ENCODE measurements at regions not wholly inside any gene's neighbourhood (a gene's known extent, or its start where the extent isn't known, plus 50 kb on each side); places are given as distances from the start of the nearest gene placed in this dataset.

- no peaks in the 10 kb centered on the region for H3K36me3 Mint-ChIP-seq
- no peaks in the 10 kb centered on the region for H3K4me1 Mint-ChIP-seq
- H3K4me3 Mint-ChIP-seq = no peak overlapping the region
- no peak overlapping the region for H3K27ac Mint-ChIP-seq
- no peaks in the 10 kb centered on the region for H3K9me3 Mint-ChIP-seq
- H3K27me3 Mint-ChIP-seq = no peaks in the 10 kb centered on the region
Observed at GRCh38 chr3:154522036-154522602, 92.1 kb upstream of the GPR149 start.

GRCh38 chr3:154517404-154517803, 87.4 kb upstream of the GPR149 start:
- H3K4me1 Mint-ChIP-seq = no peaks in the 10 kb centered on the region
- no peaks in the 10 kb centered on the region for H3K36me3 Mint-ChIP-seq
- H3K27me3 Mint-ChIP-seq = no peaks in the 10 kb centered on the region
- no peak overlapping the region for H3K27ac Mint-ChIP-seq
- H3K9me3 Mint-ChIP-seq = peaks cover 6% of the 10 kb centered on the region
- H3K4me3 Mint-ChIP-seq = no peak overlapping the region

GRCh38 chr3:154515921-154516320, 85.9 kb upstream of the GPR149 start:
- H3K9me3 Mint-ChIP-seq = peaks cover 6% of the 10 kb centered on the region
- no peaks in the 10 kb centered on the region for H3K36me3 Mint-ChIP-seq
- H3K4me3 Mint-ChIP-seq = no peak overlapping the region
- H3K27me3 Mint-ChIP-seq = no peaks in the 10 kb centered on the region
- H3K4me1 Mint-ChIP-seq = no peaks in the 10 kb centered on the region
- no peak overlapping the region for H3K27ac Mint-ChIP-seq

GRCh38 chr3:154510780-154511179, 80.8 kb upstream of the GPR149 start:
- Mint-ChIP-seq H3K4me3 (no peak overlapping the region), H3K36me3 (no peaks in the 10 kb centered on the region), H3K27me3 (no peaks in the 10 kb centered on the region), H3K9me3 (peaks cover 6% of the 10 kb centered on the region), H3K4me1 (no peaks in the 10 kb centered on the region), H3K27ac (no peak overlapping the region)

GRCh38 chr3:154507727-154508126, 77.7 kb upstream of the GPR149 start:
- Mint-ChIP-seq H3K36me3 (no peaks in the 10 kb centered on the region), H3K4me1 (no peaks in the 10 kb centered on the region), H3K27me3 (no peaks in the 10 kb centered on the region), H3K4me3 (no peak overlapping the region), H3K27ac (no peak overlapping the region), H3K9me3 (no peaks in the 10 kb centered on the region)

DNA sequence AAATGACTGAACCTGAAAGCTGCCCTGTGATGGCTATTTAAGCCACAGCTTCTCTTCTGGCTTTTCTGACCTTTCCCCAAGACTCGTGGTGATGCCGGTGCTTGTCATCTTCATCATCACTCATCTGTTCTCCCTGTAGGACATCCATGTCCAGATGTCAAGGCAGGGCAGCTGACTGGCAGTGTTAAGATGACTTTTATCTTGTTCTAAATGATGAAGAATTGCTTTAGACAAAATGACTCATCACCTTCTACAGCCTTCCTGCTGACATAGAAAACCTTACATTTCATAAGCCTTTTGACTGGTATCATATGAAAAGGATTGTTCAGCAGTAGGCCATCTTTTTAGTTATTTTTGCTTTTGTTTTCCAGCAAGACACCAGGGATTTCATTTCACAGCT, 67.0 kb upstream of the GPR149 start:
- H3K4me3 Mint-ChIP-seq = no peak overlapping the region
- no peak overlapping the region for H3K27ac Mint-ChIP-seq
- no peaks in the 10 kb centered on the region for H3K36me3 Mint-ChIP-seq
- H3K27me3 Mint-ChIP-seq = no peaks in the 10 kb centered on the region
- H3K4me1 Mint-ChIP-seq = no peaks in the 10 kb centered on the region
- peaks cover 2% of the 10 kb centered on the region for H3K9me3 Mint-ChIP-seq

DNA sequence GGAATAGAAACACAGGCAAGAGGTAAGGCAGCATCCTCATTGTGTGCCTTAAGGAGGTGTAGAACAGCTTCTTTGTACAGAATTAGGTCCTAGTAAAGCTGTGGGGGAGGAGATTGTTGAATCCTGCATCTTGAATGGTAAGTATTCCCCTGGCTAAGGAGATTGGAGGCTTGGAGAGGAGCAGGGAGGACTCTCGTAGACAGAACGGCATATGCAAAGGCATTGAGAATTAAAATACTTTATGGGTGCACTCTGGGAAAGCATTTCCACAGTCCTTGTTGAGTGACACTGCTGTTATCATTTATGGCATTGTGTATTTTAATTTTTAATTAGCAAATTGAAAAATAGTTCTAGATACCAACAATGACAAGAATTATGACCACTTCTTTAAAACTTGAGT, 66.5 kb upstream of the GPR149 start:
- Mint-ChIP-seq H3K4me1 (no peaks in the 10 kb centered on the region), H3K27me3 (no peaks in the 10 kb centered on the region), H3K36me3 (no peaks in the 10 kb centered on the region), H3K27ac (no peak overlapping the region), H3K9me3 (no peaks in the 10 kb centered on the region), H3K4me3 (no peak overlapping the region)

GRCh38 chr3:154486949-154487348, 57.0 kb upstream of the GPR149 start:
- H3K27ac Mint-ChIP-seq = no peak overlapping the region
- H3K27me3 Mint-ChIP-seq = no peaks in the 10 kb centered on the region

DNA sequence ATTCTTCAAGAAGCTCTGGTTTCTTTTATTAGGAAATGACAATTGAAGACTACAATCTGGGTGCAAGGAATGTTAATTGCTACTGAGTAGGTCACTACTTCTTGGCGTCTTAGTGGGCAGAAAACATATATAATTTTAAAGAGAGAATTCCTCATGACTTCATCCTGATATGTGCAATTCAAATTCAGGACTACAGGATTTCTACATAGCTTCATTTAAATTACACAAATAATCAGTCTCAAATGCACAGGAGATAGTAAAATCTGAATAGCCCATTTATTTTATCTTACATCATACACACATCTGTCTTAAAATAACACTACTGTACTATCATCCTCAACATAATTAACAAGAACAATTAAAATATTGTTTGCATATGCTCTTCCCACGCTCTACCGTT, 52.5 kb upstream of the GPR149 start:
- Mint-ChIP-seq H3K4me3 (no peak overlapping the region), H3K27me3 (no peaks in the 10 kb centered on the region), H3K36me3 (no peaks in the 10 kb centered on the region), H3K9me3 (no peaks in the 10 kb centered on the region), H3K4me1 (no peaks in the 10 kb centered on the region), H3K27ac (no peak overlapping the region)

More at GRCh38 chr3:154486949-154487348, 57.0 kb upstream of the GPR149 start:
- Mint-ChIP-seq H3K9me3 (no peaks in the 10 kb centered on the region), H3K4me3 (no peak overlapping the region), H3K36me3 (no peaks in the 10 kb centered on the region), H3K4me1 (no peaks in the 10 kb centered on the region)

- no peaks in the 10 kb centered on the region for H3K4me1 Mint-ChIP-seq
- H3K27ac Mint-ChIP-seq = no peak overlapping the region
- H3K4me3 Mint-ChIP-seq = no peak overlapping the region
- no peaks in the 10 kb centered on the region for H3K27me3 Mint-ChIP-seq
- H3K36me3 Mint-ChIP-seq = no peaks in the 10 kb centered on the region
- H3K9me3 Mint-ChIP-seq = no peaks in the 10 kb centered on the region
Observed at GRCh38 chr3:154480033-154480432, 50.0 kb upstream of the GPR149 start.
